ENCODE measurements at regions not wholly inside any gene's neighbourhood (a gene's known extent, or its start where the extent isn't known, plus 50 kb on each side); places are given as distances from the start of the nearest gene placed in this dataset.

- H3K27me3 Mint-ChIP-seq (ENCODE audit: low read depth), result peaks cover 3% of the 10 kb centered on the region
- TF ChIP-seq CTCF (conservative IDR thresholded peaks at IDR 0.05), result no peak
- no peak for DNase-seq (ENCODE audit: low read depth, low spot score)
- peaks cover 2% of the 10 kb centered on the region for H3K36me3 Mint-ChIP-seq (ENCODE audit: low read depth)
- no peak overlapping the region for H3K27ac Mint-ChIP-seq (ENCODE audit: unreplicated experiment)
- H3K9me3 Mint-ChIP-seq, result peaks cover 6% of the 10 kb centered on the region
- H3K4me1 Mint-ChIP-seq, result peaks cover 22% of the 10 kb centered on the region
- no peak overlapping the region for H3K4me3 Mint-ChIP-seq
Measured at GRCh38 chr10:11397077-11397965, 214.1 kb downstream of the USP6NL start.

- peaks cover 3% of the 10 kb centered on the region for H3K27me3 Mint-ChIP-seq (ENCODE audit: low read depth)
- no peak overlapping the region for H3K27ac Mint-ChIP-seq (ENCODE audit: unreplicated experiment)
- DNase-seq (ENCODE audit: low read depth, low spot score), result no peak
- H3K4me3 Mint-ChIP-seq, result no peak overlapping the region
- H3K9me3 Mint-ChIP-seq, result peaks cover 4% of the 10 kb centered on the region
- no peak for TF ChIP-seq CTCF (conservative IDR thresholded peaks at IDR 0.05)
- peaks cover 13% of the 10 kb centered on the region for H3K4me1 Mint-ChIP-seq
- no peaks in the 10 kb centered on the region for H3K36me3 Mint-ChIP-seq (ENCODE audit: low read depth)
Measured at GRCh38 chr10:11396311-11396955, 215.0 kb downstream of the USP6NL start.

- Mint-ChIP-seq H3K27me3 (ENCODE audit: low read depth) (peaks cover 3% of the 10 kb centered on the region), H3K4me3 (no peak overlapping the region), H3K9me3 (peaks cover 4% of the 10 kb centered on the region), H3K36me3 (ENCODE audit: low read depth) (no peaks in the 10 kb centered on the region), H3K4me1 (peaks cover 6% of the 10 kb centered on the region), H3K27ac (ENCODE audit: unreplicated experiment) (no peak overlapping the region)
- no peak for TF ChIP-seq CTCF (conservative IDR thresholded peaks at IDR 0.05)
- no peak for DNase-seq (ENCODE audit: low read depth, low spot score)
Measured at GRCh38 chr10:11395581-11396310, 215.7 kb downstream of the USP6NL start.

GRCh38 chr10:11395161-11395560 is 216.3 kb downstream of the USP6NL start:
- no peaks in the 10 kb centered on the region for H3K36me3 Mint-ChIP-seq (ENCODE audit: low read depth)
- no peaks in the 10 kb centered on the region for H3K4me1 Mint-ChIP-seq
- H3K9me3 Mint-ChIP-seq, result peaks cover 4% of the 10 kb centered on the region
- no peak for TF ChIP-seq CTCF (conservative IDR thresholded peaks at IDR 0.05)
- H3K4me3 Mint-ChIP-seq, result no peak overlapping the region
- H3K27me3 Mint-ChIP-seq (ENCODE audit: low read depth), result peaks cover 3% of the 10 kb centered on the region
- no peak overlapping the region for H3K27ac Mint-ChIP-seq (ENCODE audit: unreplicated experiment)
- DNase-seq (ENCODE audit: low read depth, low spot score), result no peak

GRCh38 chr10:11393858-11394257 is 217.6 kb downstream of the USP6NL start:
- no peaks in the 10 kb centered on the region for H3K4me1 Mint-ChIP-seq
- H3K27me3 Mint-ChIP-seq (ENCODE audit: low read depth), result peaks cover 3% of the 10 kb centered on the region
- no peak for DNase-seq (ENCODE audit: low read depth, low spot score)
- H3K9me3 Mint-ChIP-seq, result peaks cover 4% of the 10 kb centered on the region
- H3K36me3 Mint-ChIP-seq (ENCODE audit: low read depth), result no peaks in the 10 kb centered on the region
- TF ChIP-seq CTCF (conservative IDR thresholded peaks at IDR 0.05), result no peak
- H3K4me3 Mint-ChIP-seq, result no peak overlapping the region
- H3K27ac Mint-ChIP-seq (ENCODE audit: unreplicated experiment), result no peak overlapping the region
